ENCODE measurements at regions not wholly inside any gene's neighbourhood (a gene's known extent, or its start where the extent isn't known, plus 50 kb on each side); places are given as distances from the start of the nearest gene placed in this dataset.
"Not testable (repeated sequence)": the region's sequence is repeated elsewhere in the genome, so short reads cannot be mapped to it uniquely, and the experiment has no call there.

DNA sequence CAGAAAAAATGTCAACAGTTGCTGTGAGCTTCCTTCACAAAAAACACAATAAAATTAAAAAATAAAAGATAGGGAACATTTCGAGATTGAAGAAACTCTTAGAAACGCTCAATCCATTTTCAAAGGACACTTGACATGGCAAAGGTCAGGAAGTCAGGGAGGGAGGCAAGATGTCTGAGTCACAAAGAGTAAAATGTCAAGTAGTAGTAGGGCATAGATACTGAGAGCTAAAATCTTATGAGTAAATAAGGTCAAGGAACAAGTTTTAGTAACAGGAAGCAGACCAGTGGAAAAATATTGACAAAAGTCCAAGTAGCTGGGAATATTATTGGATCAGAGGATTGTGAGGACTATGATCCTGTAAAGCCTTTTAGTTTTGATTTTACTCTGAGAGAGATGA is 495.6 kb downstream of the TMX3 start:
- no peak for DNase-seq

DNA sequence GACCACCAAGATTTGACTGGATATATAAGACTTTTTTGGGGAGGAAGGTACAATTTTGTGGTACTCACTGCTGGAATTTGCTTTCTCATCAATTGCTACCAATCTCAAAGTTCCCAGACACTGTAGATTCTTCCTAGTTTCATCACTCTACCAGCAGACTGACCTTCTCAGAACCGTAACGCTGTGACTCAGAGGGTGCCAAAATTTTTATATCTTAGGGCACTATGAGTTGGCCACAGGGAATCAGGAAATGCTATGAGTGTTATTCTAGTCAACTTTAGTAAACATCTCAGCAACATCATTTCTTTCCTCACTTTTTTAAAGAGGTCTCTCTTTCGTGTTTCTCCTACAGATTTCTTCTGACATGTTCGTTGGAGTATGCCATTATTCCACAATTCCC is 499.0 kb downstream of the TMX3 start:
- DNase-seq, result no peak

DNA sequence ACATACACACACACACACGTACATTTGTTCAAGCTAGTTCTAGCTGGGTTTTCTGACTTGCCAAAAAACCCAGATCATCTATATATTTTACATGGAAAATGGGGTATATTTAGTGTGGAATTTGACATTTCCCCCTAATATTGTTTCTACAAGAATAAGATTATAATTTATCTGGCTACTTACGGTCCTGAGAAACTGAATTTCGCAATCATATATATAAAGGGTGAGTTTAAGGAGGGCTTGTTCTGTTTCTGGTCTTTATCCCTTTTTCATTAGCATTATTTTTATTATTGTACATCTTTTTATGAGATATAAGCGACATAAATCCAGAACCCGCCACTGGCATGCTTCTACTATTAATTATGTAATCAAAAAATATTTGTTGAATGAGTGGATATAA is 528.9 kb downstream of the TMX3 start:
- no peak for DNase-seq

DNA sequence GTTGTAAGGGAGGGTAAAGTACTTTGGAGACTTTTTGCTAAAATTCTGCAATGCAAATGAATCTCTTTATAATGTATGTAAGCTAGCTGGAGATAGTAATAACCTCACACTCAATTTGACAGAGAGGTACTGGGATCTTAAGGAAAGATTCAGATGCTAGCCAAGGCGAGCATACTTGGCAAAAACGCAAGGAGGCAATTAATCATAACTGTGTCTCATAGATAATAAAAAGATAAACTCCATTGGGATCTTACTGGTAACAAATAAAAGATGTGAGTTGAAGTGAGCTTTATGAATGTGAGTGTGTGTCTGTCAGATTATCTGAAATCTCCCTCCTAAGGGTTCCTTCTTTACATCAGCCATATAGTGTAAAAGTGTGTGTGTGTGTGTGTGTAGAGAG is 533.0 kb downstream of the TMX3 start:
- no peak for DNase-seq

DNA sequence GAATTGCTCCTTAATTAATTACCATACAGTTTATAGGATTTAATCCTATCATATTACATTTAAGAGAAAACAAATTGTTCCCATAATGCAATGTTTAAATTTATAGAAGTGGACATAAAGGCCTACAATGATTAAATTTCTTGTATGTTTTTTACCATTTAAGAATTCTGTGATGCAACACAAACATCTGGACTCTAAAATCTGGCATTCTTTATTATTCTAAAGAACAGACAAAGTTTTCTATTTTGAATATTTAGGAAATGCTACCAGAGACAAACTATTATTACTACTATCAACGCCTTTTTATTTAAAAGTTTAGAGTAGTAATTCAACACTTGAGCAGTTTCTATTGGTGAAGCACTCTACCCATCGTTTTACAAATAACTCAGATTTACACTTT is 535.1 kb downstream of the TMX3 start:
- no peak for DNase-seq

DNA sequence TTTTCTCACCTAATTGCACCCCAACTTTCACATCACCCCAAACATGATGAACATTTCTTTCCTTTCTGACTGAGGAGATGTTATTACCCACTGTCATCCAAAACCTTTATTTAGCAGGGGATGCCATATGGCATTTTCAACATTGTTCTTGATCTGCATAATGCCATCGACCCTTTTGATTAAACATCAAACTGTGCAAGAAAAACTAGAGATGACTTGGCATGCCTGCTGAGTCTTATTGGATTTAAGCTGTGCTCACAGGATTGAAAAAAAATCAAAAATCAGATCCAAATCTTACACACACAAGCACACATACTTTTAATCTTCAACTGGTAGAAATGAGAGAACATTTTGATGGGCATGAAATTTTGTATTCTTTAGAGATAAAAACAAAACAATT is 536.0 kb downstream of the TMX3 start:
- no peak for DNase-seq

DNA sequence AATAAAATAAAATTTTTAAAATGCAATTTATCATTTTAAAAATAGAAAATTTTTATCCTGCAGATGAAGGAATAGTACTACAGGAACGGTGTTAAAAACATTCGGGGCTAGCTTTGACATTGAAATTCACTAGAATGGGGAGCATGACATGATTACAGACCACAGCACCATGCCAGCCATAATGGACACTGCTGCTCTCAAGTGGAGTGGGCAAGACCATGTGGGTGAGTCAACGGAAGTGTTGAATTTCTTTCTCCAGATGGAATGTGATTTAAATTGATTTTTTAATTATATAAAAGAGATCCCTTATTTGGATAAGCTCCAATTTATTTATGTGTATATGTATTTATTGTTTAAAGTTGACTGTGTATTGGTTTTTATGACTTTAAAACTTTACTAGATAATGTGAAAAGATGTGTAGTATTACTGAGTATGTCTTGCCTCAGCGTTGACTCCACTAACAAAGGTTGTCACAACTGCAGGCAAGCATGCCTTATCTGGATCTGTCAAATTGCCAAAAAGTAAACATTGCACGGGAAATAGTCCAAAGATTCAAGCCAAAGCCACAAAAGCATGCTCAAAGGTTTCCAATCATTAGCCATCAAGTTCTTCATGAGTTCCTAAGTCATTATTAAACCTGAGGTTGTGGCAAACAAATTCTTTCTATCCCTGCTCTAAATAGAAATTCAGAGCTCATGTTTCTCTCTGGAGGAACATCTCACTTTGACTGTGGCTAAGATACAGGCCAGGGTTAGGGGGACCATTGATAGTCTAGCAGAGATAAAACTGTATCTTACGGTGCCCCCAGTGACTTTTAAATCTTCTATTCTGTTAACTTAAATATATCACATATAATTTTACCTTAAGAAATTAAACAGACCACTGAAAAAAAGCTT is 536.9 kb downstream of the TMX3 start:
- DNase-seq, result no peak

DNA sequence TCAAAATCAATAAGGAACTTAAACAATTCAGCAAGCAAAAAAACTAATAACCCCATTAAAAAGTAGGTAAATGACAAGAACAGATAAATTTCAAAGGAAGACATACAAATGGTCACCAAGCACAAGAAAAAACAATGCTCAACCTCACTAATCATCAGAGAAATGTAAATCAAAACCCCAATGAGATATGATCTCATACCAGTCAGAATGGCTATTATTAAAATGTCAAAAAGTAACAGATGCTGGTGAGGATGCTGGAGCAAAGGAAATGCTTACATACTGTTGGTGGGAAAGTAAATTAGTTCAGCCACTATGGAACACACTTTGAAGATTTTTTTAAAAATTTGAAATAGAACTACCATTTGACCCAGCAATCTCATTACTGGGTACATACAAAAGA is 538.0 kb downstream of the TMX3 start:
- DNase-seq, result no peak

DNA sequence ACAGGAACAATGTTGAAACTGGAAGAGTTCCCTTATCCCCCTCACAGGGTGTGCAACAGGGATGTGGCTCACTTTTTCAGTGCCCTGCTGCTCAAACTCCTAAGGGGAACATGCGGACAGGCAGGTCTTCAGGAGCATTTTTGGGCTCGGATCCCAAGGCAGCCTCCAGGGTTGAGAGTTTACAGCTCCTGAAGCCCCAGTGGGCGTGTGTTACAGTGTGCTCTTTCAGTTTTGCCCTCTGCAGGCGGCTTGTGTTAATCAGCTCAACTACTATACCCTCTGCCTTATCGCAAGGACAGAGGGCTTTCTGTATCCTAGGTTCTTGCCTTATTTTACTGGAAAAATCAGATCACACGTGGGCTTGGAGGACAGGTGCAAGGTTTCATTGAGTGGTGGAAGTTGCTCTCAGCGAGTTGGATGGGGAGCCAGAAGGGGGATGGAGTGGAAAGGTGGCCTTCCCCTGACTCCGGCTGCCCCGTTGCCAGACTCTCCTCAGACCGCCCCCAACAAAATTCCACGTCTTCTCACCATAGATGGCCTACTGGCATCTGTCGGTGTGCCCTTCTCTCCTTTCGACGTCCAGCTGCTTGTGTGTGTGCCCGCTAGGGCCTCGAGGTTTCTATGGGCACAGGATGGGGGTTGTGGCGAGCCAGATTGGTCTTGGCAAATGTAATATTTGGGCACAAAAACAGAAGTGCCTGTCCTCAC is 541.9 kb downstream of the TMX3 start:
- no peak for DNase-seq

DNA sequence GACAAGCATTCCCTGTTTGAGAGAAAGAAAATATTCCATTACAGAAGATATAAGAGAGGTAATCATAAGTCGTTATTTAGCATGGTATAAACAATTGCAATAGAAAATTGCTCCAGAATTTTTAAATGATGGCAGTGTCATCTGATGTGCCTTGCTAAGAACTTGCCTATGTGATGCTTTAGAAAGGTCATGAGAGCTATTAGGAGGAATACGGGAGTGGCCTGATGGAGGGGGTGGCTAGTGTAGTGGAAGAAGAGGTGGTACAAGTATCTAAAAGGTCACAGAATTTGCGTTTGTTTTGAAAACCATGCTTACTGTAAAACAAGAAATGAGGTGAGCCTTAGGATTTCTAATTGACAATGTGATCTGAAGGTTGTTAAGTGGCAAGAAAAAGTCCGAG is 550.0 kb downstream of the TMX3 start:
- DNase-seq, result no peak

DNA sequence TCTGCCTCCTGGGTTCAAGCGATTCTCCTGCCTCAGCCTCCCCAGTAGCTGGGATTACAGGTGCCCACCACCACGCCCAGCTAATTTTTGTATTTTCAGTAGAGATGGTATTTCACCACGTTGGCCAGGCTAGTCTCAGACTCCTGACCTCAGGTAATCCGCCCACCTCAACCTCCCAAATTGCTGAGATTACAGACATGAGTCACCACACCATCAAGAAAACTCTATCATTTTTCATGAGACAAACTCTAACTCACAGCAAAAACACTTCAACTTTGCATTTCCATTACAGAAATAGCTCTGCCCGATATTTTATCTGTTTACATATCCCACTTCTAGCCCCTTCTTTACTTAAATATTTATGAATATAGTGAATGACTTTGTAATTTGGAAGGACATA is 561.1 kb downstream of the TMX3 start:
- DNase-seq, result not testable (repeated sequence)

DNA sequence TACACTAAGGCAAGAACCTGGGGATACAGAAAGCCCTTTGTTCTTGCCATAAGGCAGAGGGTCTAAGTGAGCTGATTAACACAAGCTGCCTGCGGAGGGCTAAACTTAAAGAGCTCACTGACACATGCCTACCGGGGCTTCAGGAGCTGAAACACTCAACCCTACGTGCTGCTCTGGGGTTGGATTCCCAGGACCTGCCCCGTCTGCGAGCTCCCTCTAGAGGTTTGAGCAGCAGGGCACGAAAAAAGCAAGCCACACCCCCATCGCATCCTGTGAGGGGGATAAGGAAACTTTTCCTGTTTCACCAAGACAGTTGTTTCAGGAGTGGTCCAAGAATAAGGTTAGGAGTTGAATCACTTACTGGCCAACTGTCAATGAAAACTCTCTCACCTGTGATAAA is 562.1 kb downstream of the TMX3 start:
- DNase-seq, result no peak

DNA sequence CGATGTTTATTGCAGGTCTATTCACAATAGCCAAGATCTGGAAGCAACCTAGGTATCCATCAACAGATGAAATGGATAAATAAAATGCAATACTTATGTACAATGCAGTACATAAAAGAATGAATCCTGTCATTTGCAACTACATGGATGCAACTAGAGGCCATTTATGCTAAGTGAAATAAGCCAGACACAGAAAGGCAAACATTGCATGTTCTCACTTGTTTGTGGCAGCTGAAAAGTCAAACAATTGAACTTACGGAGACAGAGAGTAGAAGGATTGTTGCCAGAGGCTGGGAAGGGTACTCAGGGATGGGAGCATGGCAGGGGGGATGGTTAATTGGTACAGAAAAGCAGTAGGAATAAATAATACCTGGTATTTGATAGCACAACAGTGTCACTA is 563.9 kb downstream of the TMX3 start:
- no peak for DNase-seq

DNA sequence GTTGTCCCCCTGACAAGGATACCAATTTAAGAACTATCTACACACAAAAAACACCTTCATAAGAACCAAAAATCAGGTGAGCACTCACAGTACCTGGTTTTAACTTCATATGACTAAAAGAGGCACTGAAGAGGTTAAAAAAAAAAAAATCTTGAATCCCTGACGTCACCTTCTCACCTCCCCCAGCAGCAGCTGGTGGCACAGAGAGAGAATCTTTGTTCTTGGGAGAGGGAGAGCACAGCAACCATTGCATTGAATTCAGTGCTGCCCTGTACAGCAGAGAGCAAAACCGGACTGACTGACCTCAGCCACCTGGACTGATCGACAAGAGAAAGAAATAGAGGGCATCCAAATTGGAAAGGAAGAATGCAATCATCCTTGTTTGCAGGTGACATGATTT is 566.0 kb downstream of the TMX3 start:
- no peak for DNase-seq

DNA sequence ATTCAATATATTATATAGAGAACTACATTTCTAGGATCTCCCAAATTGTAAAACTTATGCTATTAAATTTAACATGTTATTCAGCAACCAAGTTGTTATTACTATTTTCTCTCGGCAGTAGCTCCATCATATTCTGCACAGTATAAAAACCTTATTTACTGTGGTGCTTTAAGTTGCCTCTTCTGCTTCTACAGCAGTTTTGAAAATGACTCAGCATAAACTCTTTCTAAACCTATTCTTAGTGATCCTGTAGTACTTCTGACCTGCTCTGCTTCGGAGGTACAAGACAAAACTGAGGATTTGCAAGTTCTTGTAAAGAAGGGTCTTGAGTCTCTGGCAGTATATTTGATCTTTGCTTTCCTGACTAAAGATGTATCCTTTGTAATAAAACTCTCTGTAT is 567.2 kb downstream of the TMX3 start:
- DNase-seq, result no peak

DNA sequence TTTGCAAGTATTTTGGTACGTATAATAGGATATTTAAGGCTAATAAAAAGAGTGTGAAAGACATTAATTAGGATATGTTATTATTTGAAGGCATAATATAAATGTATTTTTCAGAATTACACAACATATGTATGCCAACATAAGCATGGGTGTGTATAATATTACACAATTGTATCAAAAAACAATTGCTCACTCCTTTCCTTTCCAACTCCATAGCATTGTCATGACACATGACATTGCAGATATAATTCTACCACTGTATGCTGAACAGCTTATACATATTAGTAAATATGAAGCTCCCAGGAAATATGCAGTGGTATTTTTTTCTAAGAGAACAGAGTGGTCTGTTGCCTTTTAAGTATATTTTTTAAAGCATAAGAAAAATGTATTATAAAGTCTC is 593.1 kb downstream of the TMX3 start:
- DNase-seq, result no peak

DNA sequence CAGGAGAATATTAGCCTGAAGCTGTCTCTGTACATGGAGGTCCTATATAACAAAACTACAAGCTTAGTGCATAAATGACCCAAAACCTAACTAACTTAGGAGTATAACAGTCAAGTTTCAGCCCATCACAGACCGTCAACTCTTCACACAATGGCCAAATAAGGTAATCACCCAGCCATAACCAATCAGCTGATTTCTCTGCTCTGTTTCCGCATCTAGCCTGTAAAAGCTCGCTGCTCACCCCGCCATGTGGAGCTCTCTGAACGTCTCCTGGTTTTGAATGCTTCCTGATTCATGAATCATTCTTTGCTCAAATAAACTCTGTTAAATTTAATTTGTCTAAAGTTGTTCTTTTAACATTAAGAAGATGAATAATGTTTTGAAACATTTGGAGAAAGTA is 593.6 kb downstream of the TMX3 start:
- DNase-seq, result no peak

DNA sequence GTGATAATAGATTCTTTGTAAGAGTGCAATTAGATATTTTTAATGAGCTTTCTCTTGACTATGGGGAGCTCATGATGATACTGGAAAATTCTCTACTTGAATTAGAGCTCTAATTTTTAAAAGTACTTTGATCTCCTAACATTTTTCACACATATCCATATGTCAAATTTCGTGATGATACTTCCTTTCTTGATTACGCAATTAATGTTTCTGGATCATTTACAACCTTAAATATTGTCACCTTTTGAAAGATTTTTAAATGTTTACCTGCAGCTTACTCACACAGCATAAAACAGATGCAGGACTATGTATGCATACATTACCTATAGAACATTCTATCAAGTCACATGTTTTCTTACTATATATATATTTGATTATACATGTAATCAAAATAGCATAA is 598.5 kb upstream of the DSEL start:
- no peak for DNase-seq

DNA sequence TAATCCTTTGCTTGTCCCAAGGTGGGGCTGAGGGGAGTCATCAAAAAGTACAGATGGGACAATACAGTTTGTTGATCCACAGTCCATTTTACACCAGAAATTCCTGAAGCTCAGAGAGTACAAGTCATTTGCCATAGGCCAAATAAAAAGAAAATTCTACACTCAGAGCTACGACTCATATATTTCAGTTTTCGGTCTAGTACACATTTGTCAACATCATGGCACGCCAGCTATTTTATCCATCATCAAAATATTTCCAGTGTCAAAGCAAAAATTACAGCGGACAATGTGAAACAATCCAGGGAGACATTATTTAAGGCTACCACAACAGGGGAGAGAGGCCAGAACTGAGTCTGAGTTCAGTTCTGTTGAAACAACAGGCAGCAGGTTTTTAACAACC is 587.5 kb upstream of the DSEL start:
- DNase-seq, result peak; percentile 41

DNA sequence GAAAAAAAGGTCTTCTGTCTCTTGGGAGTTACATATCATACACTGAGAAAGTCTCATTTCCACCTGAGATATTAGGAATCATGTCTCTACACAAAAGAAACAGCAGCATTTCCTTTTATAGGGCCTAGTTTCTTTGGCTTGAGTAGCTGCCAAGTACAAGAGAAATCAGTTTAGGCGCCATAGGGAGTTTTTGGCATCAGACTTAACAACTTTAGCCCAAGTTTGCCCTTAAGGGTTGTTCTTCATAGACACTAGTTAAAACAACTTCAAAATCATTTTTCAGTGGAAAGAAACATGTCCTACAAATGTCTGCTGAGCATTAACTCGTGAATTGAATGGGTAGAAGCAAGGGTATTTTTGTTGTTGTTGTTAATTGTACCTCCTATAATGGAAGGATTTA is 587.0 kb upstream of the DSEL start:
- DNase-seq, result no peak

DNA sequence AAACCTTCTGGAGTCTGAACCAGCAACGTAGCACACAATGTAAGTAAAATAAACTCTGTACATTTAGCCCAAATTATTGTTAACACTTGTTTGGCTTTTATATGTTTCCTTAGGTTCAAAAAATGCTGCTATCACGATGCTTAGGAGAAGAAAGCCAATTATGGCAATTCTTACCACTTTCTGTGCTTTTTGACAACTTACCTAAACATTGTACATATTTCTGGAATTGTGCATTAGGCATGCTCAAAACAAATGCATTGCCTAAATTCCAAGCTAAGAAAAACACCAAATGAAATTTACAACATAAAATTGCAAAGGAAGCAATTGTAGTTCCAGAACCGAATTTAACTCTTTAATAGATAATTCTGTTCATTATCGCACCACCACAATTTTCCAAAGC is 585.6 kb upstream of the DSEL start:
- no peak for DNase-seq

DNA sequence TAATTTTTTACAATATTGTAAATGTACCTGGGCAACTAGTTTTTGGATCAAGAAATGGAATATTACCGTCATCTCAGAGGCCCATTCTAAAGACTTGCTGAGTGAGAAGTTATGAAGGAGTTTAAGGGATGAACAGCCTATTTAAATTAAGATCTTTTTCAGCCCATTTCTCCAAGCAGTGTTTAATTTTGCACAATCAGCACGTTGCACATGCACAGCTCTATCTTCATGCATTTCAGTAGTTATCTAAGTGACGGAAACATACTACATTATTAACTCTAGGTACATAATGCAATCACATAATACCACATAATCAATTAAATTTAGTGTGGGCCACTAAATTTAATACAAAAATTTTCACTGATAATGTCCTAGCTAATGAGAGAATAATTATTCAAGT is 582.1 kb upstream of the DSEL start:
- no peak for DNase-seq

DNA sequence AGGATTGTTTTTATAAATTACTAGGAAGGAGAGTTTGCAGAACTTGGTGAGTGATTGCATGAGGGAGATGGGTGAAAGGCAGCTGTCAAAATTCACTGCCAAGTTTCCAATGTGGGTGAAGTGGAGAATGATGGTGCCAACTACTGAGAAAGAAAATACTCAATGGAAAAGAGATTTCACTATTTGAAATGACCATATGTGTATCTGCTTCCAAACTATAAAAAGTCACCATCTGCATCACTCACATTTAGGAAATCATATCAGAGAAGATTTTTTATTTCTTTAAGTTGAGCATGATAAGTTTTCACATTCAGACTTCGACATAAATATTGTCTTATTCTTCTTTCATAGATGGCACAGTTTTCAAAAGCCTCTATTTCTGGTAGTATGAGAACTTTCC is 570.0 kb upstream of the DSEL start:
- no peak for DNase-seq

DNA sequence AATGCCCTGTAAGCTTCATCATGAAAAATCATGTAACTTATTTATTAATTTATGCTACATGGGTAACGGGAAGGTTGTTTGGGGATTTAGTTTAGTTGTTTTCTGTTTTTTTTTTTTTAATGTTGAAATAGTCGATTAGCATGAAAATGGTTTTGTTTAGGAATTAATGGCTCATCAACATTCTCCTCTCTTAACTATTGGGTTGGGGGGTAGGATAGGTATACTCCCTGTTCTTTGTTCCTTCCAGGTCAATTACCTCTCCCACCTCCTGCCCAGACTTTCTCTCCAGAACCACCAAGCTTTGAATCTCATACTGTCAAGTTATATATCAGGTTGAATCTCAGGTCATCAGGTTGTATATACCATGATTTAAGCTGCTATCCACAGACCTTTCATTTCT is 568.7 kb upstream of the DSEL start:
- DNase-seq, result no peak

DNA sequence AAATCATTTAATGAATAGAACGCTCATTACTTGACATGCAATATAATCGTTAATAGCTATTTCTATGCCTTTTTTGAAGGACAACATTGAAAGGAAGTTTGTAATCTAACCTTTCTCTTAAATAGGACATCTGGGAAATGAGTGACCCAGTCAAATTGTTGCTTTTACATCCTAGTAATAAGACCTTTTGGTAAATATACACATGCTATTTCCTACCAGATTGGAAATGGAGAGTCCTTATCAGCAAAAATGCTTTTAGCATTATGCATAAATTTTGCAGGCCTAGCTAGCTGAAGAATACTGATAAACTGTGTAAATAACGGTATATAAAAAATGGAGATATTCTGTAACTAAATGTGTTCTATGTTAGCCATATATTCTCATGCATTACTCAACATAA is 567.3 kb upstream of the DSEL start:
- DNase-seq, result no peak
